ENCODE measurements at regions not wholly inside any gene's neighbourhood (a gene's known extent, or its start where the extent isn't known, plus 50 kb on each side); places are given as distances from the start of the nearest gene placed in this dataset.

GRCh38 chrY:7545060-7545459, 633.5 kb upstream of the AMELY start:
- Histone ChIP-seq H2AFZ (ENCODE audit: low read depth, low read length) (no peak overlapping the region), H3K9ac (ENCODE audit: low read depth, low read length) (no peak overlapping the region), H3K4me1 (ENCODE audit: insufficient read depth, low read length) (no peaks in the 10 kb centered on the region), H4K20me1 (ENCODE audit: insufficient read depth, low read length) (no peaks in the 10 kb centered on the region), H3K4me3 (ENCODE audit: low read depth in 1 of 2, low read length in 2 of 2) (no peak overlapping the region), H3K9me3 (ENCODE audit: insufficient read depth, low read length, severe bottlenecking) (no peaks in the 10 kb centered on the region), H3K4me2 (ENCODE audit: insufficient read depth, low read length) (no peak overlapping the region), H3K79me2 (ENCODE audit: insufficient read depth, low read length) (no peaks in the 10 kb centered on the region), H3K27ac (ENCODE audit: low read length) (no peak overlapping the region), H3K36me3 (ENCODE audit: insufficient read depth, low read length) (no peaks in the 10 kb centered on the region), H3K27me3 (ENCODE audit: insufficient read depth, low read length, poor library complexity) (no peaks in the 10 kb centered on the region)
- no peak for ATAC-seq (ENCODE audit: insufficient read depth, low read depth)
- TF ChIP-seq CTCF (IDR thresholded peaks at IDR 0.05; ENCODE audit: borderline replicate concordance, extremely low read depth, low read length, poor library complexity, severe bottlenecking): no peak
- TF ChIP-seq EZH2 (IDR thresholded peaks at IDR 0.05; ENCODE audit: borderline replicate concordance, low read depth, low read length, severe bottlenecking): no peak
- DNase-seq: no peak

GRCh38 chrY:7544172-7544770, 632.7 kb upstream of the AMELY start:
- no peak overlapping the region for H3K4me3 ChIP-seq (ENCODE audit: low read depth in 1 of 2, low read length in 2 of 2)
- TF ChIP-seq EZH2 (IDR thresholded peaks at IDR 0.05; ENCODE audit: borderline replicate concordance, low read depth, low read length, severe bottlenecking): no peak
- TF ChIP-seq CTCF (IDR thresholded peaks at IDR 0.05; ENCODE audit: borderline replicate concordance, extremely low read depth, low read length, poor library complexity, severe bottlenecking): no peak
- DNase-seq (no peak), ATAC-seq (ENCODE audit: insufficient read depth, low read depth) (no peak)
- no peaks in the 10 kb centered on the region for H4K20me1 ChIP-seq (ENCODE audit: insufficient read depth, low read length)
- H3K4me2 ChIP-seq (ENCODE audit: insufficient read depth, low read length): no peak overlapping the region
- H3K27ac ChIP-seq (ENCODE audit: low read length): no peak overlapping the region
- no peak overlapping the region for H3K9ac ChIP-seq (ENCODE audit: low read depth, low read length)
- H3K9me3 ChIP-seq (ENCODE audit: insufficient read depth, low read length, severe bottlenecking): no peaks in the 10 kb centered on the region
- H3K4me1 ChIP-seq (ENCODE audit: insufficient read depth, low read length): no peaks in the 10 kb centered on the region
- H3K79me2 ChIP-seq (ENCODE audit: insufficient read depth, low read length): no peaks in the 10 kb centered on the region
- no peaks in the 10 kb centered on the region for H3K36me3 ChIP-seq (ENCODE audit: insufficient read depth, low read length)
- no peak overlapping the region for H2AFZ ChIP-seq (ENCODE audit: low read depth, low read length)
- H3K27me3 ChIP-seq (ENCODE audit: insufficient read depth, low read length, poor library complexity): no peaks in the 10 kb centered on the region

- DNase-seq (no peak), ATAC-seq (ENCODE audit: insufficient read depth, low read depth) (no peak)
- Histone ChIP-seq H3K4me1 (ENCODE audit: insufficient read depth, low read length) (no peaks in the 10 kb centered on the region), H3K27ac (ENCODE audit: low read length) (no peak overlapping the region), H3K4me3 (ENCODE audit: low read depth in 1 of 2, low read length in 2 of 2) (no peak overlapping the region), H3K9me3 (ENCODE audit: insufficient read depth, low read length, severe bottlenecking) (no peaks in the 10 kb centered on the region), H3K4me2 (ENCODE audit: insufficient read depth, low read length) (no peak overlapping the region), H3K27me3 (ENCODE audit: insufficient read depth, low read length, poor library complexity) (no peaks in the 10 kb centered on the region), H3K79me2 (ENCODE audit: insufficient read depth, low read length) (no peaks in the 10 kb centered on the region), H2AFZ (ENCODE audit: low read depth, low read length) (no peak overlapping the region), H3K9ac (ENCODE audit: low read depth, low read length) (no peak overlapping the region), H4K20me1 (ENCODE audit: insufficient read depth, low read length) (no peaks in the 10 kb centered on the region), H3K36me3 (ENCODE audit: insufficient read depth, low read length) (no peaks in the 10 kb centered on the region)
- TF ChIP-seq CTCF (IDR thresholded peaks at IDR 0.05; ENCODE audit: borderline replicate concordance, extremely low read depth, low read length, poor library complexity, severe bottlenecking): no peak
- TF ChIP-seq EZH2 (IDR thresholded peaks at IDR 0.05; ENCODE audit: borderline replicate concordance, low read depth, low read length, severe bottlenecking): no peak
These were observed 632.0 kb upstream of the AMELY start for GRCh38 chrY:7543506-7543905.
